CD4-positive, alpha-beta T cell (primary cell): ENCODE measurements at regions not wholly inside any gene's neighbourhood (a gene's known extent, or its start where the extent isn't known, plus 50 kb on each side); places are given as distances from the start of the nearest gene placed in this dataset.
"Not testable (repeated sequence)": the region's sequence is repeated elsewhere in the genome, so short reads cannot be mapped to it uniquely, and the experiment has no call there.

Experiments
- ATAC-seq: fragments of 200-7000 bp; cut with Tn5 transposase; one replicate; pipeline ENCODE4 v1.10.0; 2022; ENCODE audit warnings: mild to moderate bottlenecking; ENCODE audit not compliant: poor library complexity
- CTCF ChIA-PET: fragments of 350-600 bp; sonication (Branson Sonifier 250); formaldehyde crosslinking; loops from one replicate; lab custom pipeline; 2021; ENCODE audit warnings: antibody characterized with exemption, inconsistent platforms; lab: Charles Lee
- POLR2A ChIA-PET: fragments of 350-600 bp; sonication (Branson Sonifier 250); formaldehyde crosslinking; loops from one replicate; lab custom pipeline; 2021; ENCODE audit warnings: antibody characterized with exemption, inconsistent platforms; lab: Charles Lee
- DNase-seq, 14 experiments: peaks; one replicate each; pipeline ENCODE4 v3.0.0-alpha.2; 2013 to 2020; ENCODE audit warnings: mixed read lengths in 2 of 14
- H3K27ac ChIP-seq, 2 donors: one replicate each; pipeline versions ENCODE4 v1.5.1 to v1.7.0; 2013; ENCODE audit warnings: low read length in 2 of 2, low read depth in 1 of 2, mild to moderate bottlenecking in 1 of 2
- H3K27me3 ChIP-seq, 2 experiments: 1 replicate in 1 of 2; 2 replicates in 1 of 2; pipeline versions ENCODE4 v1.6.1 to v1.7.0; 2013; ENCODE audit warnings: low read length in 2 of 2, control low read depth in 1 of 2, mild to moderate bottlenecking in 1 of 2, moderate library complexity in 1 of 2; ENCODE audit not compliant: insufficient read depth in 2 of 2, control insufficient read depth in 1 of 2
- H3K36me3 ChIP-seq: one replicate; pipeline ENCODE4 v1.6.1; 2013; ENCODE audit warnings: low read length, control low read depth; ENCODE audit not compliant: insufficient read depth
- H3K4me1 ChIP-seq: one replicate; pipeline ENCODE4 v1.6.1; 2013; ENCODE audit warnings: low read length, control low read depth; ENCODE audit not compliant: insufficient read depth
- H3K4me3 ChIP-seq: one replicate; pipeline ENCODE4 v1.5.1; 2013; ENCODE audit warnings: mild to moderate bottlenecking, low read length, moderate library complexity
- H3K9me3 ChIP-seq, 2 experiments: 1 replicate in 1 of 2; 2 replicates in 1 of 2; pipeline versions ENCODE4 v1.6.1 to v1.7.0; 2013; ENCODE audit warnings: low read length in 2 of 2, mild to moderate bottlenecking in 2 of 2, control low read depth in 1 of 2, moderate library complexity in 1 of 2; ENCODE audit not compliant: control insufficient read depth in 1 of 2, insufficient read depth in 1 of 2
- H3K27ac Mint-ChIP-seq: one replicate; pipeline ENCODE4 v1.8.0; 2020; ENCODE audit warnings: mixed read lengths
- H3K27me3 Mint-ChIP-seq: one replicate; pipeline ENCODE4 v1.8.0; 2021; ENCODE audit warnings: mixed read lengths
- H3K36me3 Mint-ChIP-seq: one replicate; pipeline ENCODE4 v1.8.0; 2021; ENCODE audit warnings: low read depth, mixed read lengths
- H3K4me1 Mint-ChIP-seq: one replicate; pipeline ENCODE4 v1.8.0; 2021; ENCODE audit warnings: low read depth, mixed read lengths
- H3K4me3 Mint-ChIP-seq: one replicate; pipeline ENCODE4 v1.8.0; 2020; ENCODE audit warnings: mild to moderate bottlenecking, mixed read lengths
- H3K9me3 Mint-ChIP-seq: one replicate; pipeline ENCODE4 v1.8.0; 2020; ENCODE audit warnings: mixed read lengths
- intact Hi-C, 2 experiments: fragments of 100-400 bp; cut with DNase I in 1 of 2; cut with micrococcal nuclease in 1 of 2; formaldehyde crosslinking; loops; one replicate each; pipeline versions ENCODE4 v1.15.1 to v1.9.0; 2023 to 2025; cut with DNase I, micrococcal nuclease
- TF ChIP-seq, protein P1 (sequence below): fragments of 200-600 bp; IDR thresholded peaks from one replicate; pipeline ENCODE4 v1.8.0; 2022; ENCODE audit warnings: antibody characterized with exemption, mild to moderate bottlenecking

DNA sequence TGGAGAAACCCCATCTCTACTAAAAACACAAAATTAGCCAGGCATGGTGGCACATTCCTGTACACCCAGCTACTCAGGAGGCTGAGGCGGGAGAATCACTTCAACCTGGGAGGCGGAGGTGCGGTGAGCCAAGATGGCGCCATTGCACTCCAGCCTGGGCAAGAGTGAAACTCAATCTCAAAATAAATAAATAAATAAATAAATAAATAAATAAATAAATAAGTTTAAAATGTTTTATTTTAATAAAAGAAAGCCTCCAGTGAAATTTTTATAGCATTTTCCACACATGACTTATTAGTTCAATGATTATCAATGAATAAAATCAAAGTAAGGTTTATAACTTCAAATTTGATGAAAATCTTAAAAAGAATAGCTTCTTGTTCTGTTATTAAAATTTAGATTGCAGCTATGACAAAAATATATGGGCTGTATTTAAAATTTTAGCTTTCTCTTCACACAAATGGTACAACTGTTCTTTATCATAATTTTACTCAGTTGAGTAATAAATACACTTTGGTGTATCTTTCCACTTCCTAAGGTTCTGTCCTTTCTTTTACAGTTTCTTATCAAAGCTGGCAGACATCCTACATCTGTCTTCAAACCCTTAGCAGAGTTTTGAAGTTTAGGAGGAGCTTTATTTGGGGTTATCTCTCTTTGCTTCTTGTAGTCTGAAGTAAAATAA is 78.4 kb upstream of the ZSWIM2 start:
- Mint-ChIP-seq H3K9me3 (no peaks in the 10 kb centered on the region), H3K4me1 (no peaks in the 10 kb centered on the region), H3K27me3 (no peaks in the 10 kb centered on the region), H3K27ac (no peak overlapping the region), H3K36me3 (no peaks in the 10 kb centered on the region), H3K4me3 (no peak overlapping the region)
- TF ChIP-seq, protein P1, sequence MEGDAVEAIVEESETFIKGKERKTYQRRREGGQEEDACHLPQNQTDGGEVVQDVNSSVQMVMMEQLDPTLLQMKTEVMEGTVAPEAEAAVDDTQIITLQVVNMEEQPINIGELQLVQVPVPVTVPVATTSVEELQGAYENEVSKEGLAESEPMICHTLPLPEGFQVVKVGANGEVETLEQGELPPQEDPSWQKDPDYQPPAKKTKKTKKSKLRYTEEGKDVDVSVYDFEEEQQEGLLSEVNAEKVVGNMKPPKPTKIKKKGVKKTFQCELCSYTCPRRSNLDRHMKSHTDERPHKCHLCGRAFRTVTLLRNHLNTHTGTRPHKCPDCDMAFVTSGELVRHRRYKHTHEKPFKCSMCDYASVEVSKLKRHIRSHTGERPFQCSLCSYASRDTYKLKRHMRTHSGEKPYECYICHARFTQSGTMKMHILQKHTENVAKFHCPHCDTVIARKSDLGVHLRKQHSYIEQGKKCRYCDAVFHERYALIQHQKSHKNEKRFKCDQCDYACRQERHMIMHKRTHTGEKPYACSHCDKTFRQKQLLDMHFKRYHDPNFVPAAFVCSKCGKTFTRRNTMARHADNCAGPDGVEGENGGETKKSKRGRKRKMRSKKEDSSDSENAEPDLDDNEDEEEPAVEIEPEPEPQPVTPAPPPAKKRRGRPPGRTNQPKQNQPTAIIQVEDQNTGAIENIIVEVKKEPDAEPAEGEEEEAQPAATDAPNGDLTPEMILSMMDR: no peak
- no peaks in the 10 kb centered on the region for H3K4me1 ChIP-seq
- intact Hi-C loops: no loop called here
- H3K27ac ChIP-seq: no peak overlapping the region
- no peaks in the 10 kb centered on the region for H3K9me3 ChIP-seq
- no peaks in the 10 kb centered on the region for H3K27me3 ChIP-seq
- no peaks in the 10 kb centered on the region for H3K36me3 ChIP-seq
- CTCF ChIA-PET: no interaction called here
- DNase-seq (no peak), ATAC-seq (no peak)
- POLR2A ChIA-PET: no interaction called here
- no peak overlapping the region for H3K4me3 ChIP-seq

DNA sequence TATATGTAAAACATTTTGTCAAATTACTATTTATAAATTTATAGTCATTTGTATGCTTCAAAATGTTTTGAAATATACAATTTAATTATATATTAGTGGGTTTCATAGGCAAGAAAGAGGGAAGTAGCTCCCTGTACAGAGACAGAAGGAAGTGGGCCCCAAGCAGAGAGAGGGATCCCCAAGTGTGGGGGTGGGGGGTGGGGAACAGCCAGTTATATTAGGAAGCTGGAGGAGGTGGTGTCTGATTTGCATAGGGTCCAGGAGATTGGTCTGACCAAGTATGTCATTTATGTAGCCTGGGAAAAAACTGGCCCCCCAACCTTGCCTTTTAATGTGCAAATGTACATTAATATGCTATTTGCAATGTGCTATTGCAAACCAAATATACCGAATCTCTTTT is 76.5 kb upstream of the ZSWIM2 start:
- TF ChIP-seq, protein P1: no peak
- no peak for ATAC-seq
- ChIA-PET CTCF (no interaction called here), POLR2A (no interaction called here)
- Mint-ChIP-seq H3K27ac (no peak overlapping the region), H3K4me1 (no peaks in the 10 kb centered on the region), H3K4me3 (no peak overlapping the region), H3K27me3 (no peaks in the 10 kb centered on the region), H3K9me3 (no peaks in the 10 kb centered on the region), H3K36me3 (no peaks in the 10 kb centered on the region)
- no peak overlapping the region for H3K4me3 ChIP-seq
- H3K4me1 ChIP-seq: no peaks in the 10 kb centered on the region
- H3K9me3 ChIP-seq: no peaks in the 10 kb centered on the region
- H3K27ac ChIP-seq: no peak overlapping the region
- intact Hi-C loops: no loop called here
- DNase-seq: no peak
- no peaks in the 10 kb centered on the region for H3K36me3 ChIP-seq
- no peaks in the 10 kb centered on the region for H3K27me3 ChIP-seq

DNA sequence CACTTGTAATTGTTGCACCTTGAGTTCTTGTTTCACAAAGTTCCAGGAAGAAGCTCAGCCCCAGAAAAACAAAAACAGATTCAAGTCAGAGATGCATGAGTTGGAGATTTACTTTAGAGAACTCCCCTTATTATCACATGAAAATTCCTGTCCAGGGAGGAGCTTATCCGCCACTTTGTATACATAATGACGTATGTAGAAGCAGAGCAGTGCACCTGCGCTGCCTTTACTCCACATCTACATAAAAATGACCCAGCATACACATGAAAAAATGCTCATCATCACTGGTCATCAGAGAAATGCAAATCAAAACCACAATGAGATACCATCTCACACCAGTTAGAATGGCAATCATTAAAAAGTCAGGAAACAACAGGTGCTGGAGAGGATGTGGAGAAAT is 73.3 kb upstream of the ZSWIM2 start:
- H3K9me3 ChIP-seq, intact Hi-C loops, ATAC-seq, H3K4me1 Mint-ChIP-seq, DNase-seq, H3K4me1 ChIP-seq, H3K36me3 Mint-ChIP-seq, H3K27ac Mint-ChIP-seq, H3K27me3 Mint-ChIP-seq, POLR2A ChIA-PET, H3K9me3 Mint-ChIP-seq, H3K27ac ChIP-seq, H3K36me3 ChIP-seq, CTCF ChIA-PET, H3K27me3 ChIP-seq, H3K4me3 ChIP-seq, H3K4me3 Mint-ChIP-seq: not testable (repeated sequence)

DNA sequence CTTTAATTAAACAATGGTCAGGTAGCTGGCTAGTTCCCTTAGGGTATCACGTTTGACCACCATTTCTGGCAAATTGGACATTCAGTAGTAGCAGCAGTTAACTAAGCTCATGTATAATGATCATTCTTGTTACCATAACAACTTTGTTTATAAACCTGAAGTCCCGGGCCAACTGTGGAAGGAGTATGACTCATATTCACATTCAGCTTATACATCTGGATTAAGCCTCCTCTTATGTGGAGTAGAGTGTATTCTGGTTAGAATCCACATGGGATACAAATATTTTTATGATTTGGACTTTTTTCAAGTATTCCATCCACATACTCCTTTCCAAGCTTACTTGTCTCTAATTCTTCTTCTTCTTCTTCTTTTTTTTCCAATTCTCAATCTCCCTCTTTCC is 70.3 kb upstream of the ZSWIM2 start:
- ATAC-seq: no peak
- Mint-ChIP-seq H3K27ac (no peak overlapping the region), H3K36me3 (no peaks in the 10 kb centered on the region), H3K4me3 (no peak overlapping the region), H3K27me3 (no peaks in the 10 kb centered on the region), H3K9me3 (no peaks in the 10 kb centered on the region), H3K4me1 (no peaks in the 10 kb centered on the region)
- Histone ChIP-seq H3K27me3 (no peaks in the 10 kb centered on the region), H3K27ac (no peak overlapping the region), H3K4me3 (no peak overlapping the region), H3K9me3 (no peaks in the 10 kb centered on the region), H3K36me3 (no peaks in the 10 kb centered on the region), H3K4me1 (no peaks in the 10 kb centered on the region)
- DNase-seq: no peak
- TF ChIP-seq, protein P1: no peak
- POLR2A ChIA-PET: no interaction called here
- CTCF ChIA-PET: no interaction called here
- intact Hi-C loops: no loop called here
